GM18517 (cell line): ENCODE measurements at regions not wholly inside any gene's neighbourhood (a gene's known extent, or its start where the extent isn't known, plus 50 kb on each side); places are given as distances from the start of the nearest gene placed in this dataset.

Experiments
- ATAC-seq: cut with Tn5 transposase; IDR thresholded peaks from one replicate; pipeline ENCODE4 v1.9.1; 2021; ENCODE audit warnings: mild to moderate bottlenecking, moderate library complexity; ENCODE audit not compliant: unreplicated experiment

GRCh38 chr1:55420929-55421716 lies 206.0 kb upstream of the USP24 start:
- ATAC-seq, result no peak

GRCh38 chr1:55420026-55420425 lies 204.9 kb upstream of the USP24 start:
- no peak for ATAC-seq

GRCh38 chr1:55418208-55419000 lies 203.2 kb upstream of the USP24 start:
- ATAC-seq, result no peak

GRCh38 chr1:55416164-55416842 lies 201.1 kb upstream of the USP24 start:
- ATAC-seq, result no peak

- no peak for ATAC-seq
Observed at GRCh38 chr1:55413286-55413685, 198.1 kb upstream of the USP24 start.

GRCh38 chr1:55412060-55412459 lies 196.9 kb upstream of the USP24 start:
- ATAC-seq, result no peak

GRCh38 chr1:55402671-55403464 lies 187.7 kb upstream of the USP24 start:
- ATAC-seq, result no peak

- no peak for ATAC-seq
Observed at GRCh38 chr1:55402142-55402541, 187.0 kb upstream of the USP24 start.

GRCh38 chr1:55400508-55400907 lies 185.3 kb upstream of the USP24 start:
- ATAC-seq, result no peak

GRCh38 chr1:55399346-55399745 lies 184.2 kb upstream of the USP24 start:
- no peak for ATAC-seq

GRCh38 chr1:55396381-55396891 lies 181.3 kb upstream of the USP24 start:
- ATAC-seq, result no peak

- ATAC-seq, result no peak
Observed at GRCh38 chr1:55388960-55389359, 173.8 kb upstream of the USP24 start.

GRCh38 chr1:55387145-55387544 lies 172.0 kb upstream of the USP24 start:
- ATAC-seq, result no peak

- no peak for ATAC-seq
Observed at GRCh38 chr1:55386456-55386855, 171.3 kb upstream of the USP24 start.

- no peak for ATAC-seq
Observed at GRCh38 chr1:55385402-55386018, 170.3 kb upstream of the USP24 start.

GRCh38 chr1:55384637-55385036 lies 169.5 kb upstream of the USP24 start:
- ATAC-seq, result no peak

- ATAC-seq, result no peak
Observed at GRCh38 chr1:55382806-55383305, 167.7 kb upstream of the USP24 start.

GRCh38 chr1:55381983-55382382 lies 166.8 kb upstream of the USP24 start:
- ATAC-seq, result no peak

GRCh38 chr1:55381491-55381890 lies 166.3 kb upstream of the USP24 start:
- no peak for ATAC-seq

GRCh38 chr1:55380355-55380970 lies 165.3 kb upstream of the USP24 start:
- ATAC-seq, result no peak
